Transverse colon (tissue), 4 donors: ENCODE measurements at regions not wholly inside any gene's neighbourhood (a gene's known extent, or its start where the extent isn't known, plus 50 kb on each side); places are given as distances from the start of the nearest gene placed in this dataset.

ENCODE experiments used
- POLR2A ChIP-seq: fragments of 450-650 bp; IDR thresholded peaks from one replicate; pipeline ENCODE4 v1.6.1; 2016; ENCODE audit warnings: antibody characterized with exemption, mild to moderate bottlenecking, moderate library complexity
- POLR2AphosphoS5 ChIP-seq, 3 donors: sonication (generic); formaldehyde crosslinking; IDR thresholded peaks; one replicate each; pipeline ENCODE4 v1.6.1; 2016; ENCODE audit warnings: antibody characterized with exemption in 3 of 3
- TF ChIP-seq, protein P1 (sequence below), 5 experiments: fragments of 200-600 bp in 3 of 5; fragments of 450-650 bp in 2 of 5; sonication (generic) in 3 of 5; IDR thresholded peaks; 1 replicate in 2 of 5; 2 replicates in 3 of 5; pipeline ENCODE4 v1.5.1; 2016 to 2017; ENCODE audit warnings: antibody characterized with exemption in 5 of 5, inconsistent platforms in 3 of 5, mild to moderate bottlenecking in 2 of 5, moderate library complexity in 1 of 5

DNA sequence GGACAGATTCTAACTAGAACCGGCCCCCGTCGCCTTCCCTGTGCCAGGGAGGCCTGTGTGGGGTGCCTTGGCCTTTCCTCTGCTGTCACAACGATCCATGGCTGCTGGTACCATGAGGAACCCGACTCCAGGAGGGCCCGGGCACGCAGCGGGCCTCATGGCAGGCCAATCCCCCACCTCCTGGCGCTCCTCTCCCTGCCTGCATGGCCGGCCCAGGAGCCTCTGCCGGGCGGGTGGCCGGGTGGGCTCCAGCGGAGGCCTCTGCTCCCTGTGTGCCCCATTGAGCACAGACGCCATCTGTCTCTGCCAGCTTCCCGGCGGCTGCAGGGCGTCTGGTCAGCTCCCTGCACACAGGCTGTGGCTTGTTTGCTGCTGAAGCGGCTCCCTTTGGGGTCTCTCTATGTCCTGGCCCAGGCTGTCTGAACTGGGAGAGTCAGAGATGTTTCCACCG, 86.5 kb downstream of the MYEOV start:
- TF ChIP-seq, protein P1, sequence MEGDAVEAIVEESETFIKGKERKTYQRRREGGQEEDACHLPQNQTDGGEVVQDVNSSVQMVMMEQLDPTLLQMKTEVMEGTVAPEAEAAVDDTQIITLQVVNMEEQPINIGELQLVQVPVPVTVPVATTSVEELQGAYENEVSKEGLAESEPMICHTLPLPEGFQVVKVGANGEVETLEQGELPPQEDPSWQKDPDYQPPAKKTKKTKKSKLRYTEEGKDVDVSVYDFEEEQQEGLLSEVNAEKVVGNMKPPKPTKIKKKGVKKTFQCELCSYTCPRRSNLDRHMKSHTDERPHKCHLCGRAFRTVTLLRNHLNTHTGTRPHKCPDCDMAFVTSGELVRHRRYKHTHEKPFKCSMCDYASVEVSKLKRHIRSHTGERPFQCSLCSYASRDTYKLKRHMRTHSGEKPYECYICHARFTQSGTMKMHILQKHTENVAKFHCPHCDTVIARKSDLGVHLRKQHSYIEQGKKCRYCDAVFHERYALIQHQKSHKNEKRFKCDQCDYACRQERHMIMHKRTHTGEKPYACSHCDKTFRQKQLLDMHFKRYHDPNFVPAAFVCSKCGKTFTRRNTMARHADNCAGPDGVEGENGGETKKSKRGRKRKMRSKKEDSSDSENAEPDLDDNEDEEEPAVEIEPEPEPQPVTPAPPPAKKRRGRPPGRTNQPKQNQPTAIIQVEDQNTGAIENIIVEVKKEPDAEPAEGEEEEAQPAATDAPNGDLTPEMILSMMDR (IDR thresholded peaks at IDR 0.05), result no peak
- no peak for TF ChIP-seq POLR2A
- no peak for TF ChIP-seq POLR2AphosphoS5 (IDR thresholded peaks at IDR 0.05)
